Liver (tissue), 8 donors: ENCODE measurements at regions not wholly inside any gene's neighbourhood (a gene's known extent, or its start where the extent isn't known, plus 50 kb on each side); places are given as distances from the start of the nearest gene placed in this dataset.

Experiments used
- DNase-seq: peaks from one replicate; pipeline ENCODE4 v3.0.0-alpha.2; 2017; ENCODE audit warnings: low spot score
- H3K27ac ChIP-seq, 2 donors: one replicate each; pipeline ENCODE4 v1.7.0; 2013; ENCODE audit warnings: inconsistent platforms in 2 of 2, low read length in 2 of 2, control low read depth in 1 of 2, low read depth in 1 of 2, mild to moderate bottlenecking in 1 of 2
- H3K27me3 ChIP-seq, 4 donors: one replicate each; pipeline versions ENCODE4 v1.6.1 to v1.7.0; 2013; ENCODE audit warnings: low read length in 3 of 4, inconsistent platforms in 1 of 4, mild to moderate bottlenecking in 1 of 4, moderate library complexity in 1 of 4; ENCODE audit not compliant: control insufficient read depth in 4 of 4, insufficient read depth in 4 of 4
- H3K36me3 ChIP-seq, 4 donors: one replicate each; pipeline versions ENCODE4 v1.6.1 to v1.7.0; 2013; ENCODE audit warnings: low read length in 3 of 4, mild to moderate bottlenecking in 3 of 4, low read depth in 1 of 4, moderate library complexity in 1 of 4; ENCODE audit not compliant: control insufficient read depth in 4 of 4, insufficient read depth in 3 of 4
- H3K4me1 ChIP-seq, 4 donors: one replicate each; pipeline versions ENCODE4 v1.6.1 to v1.7.0; 2013; ENCODE audit warnings: low read length in 3 of 4, mild to moderate bottlenecking in 3 of 4, moderate library complexity in 1 of 4; ENCODE audit not compliant: control insufficient read depth in 4 of 4, insufficient read depth in 4 of 4
- H3K4me3 ChIP-seq, 3 donors: one replicate each; pipeline versions ENCODE4 v1.6.1 to v1.7.0; 2013; ENCODE audit warnings: low read length in 3 of 3, control low read depth in 1 of 3, low read depth in 1 of 3, mild to moderate bottlenecking in 1 of 3
- H3K9ac ChIP-seq, 2 donors: one replicate each; pipeline ENCODE4 v1.7.0; 2013; ENCODE audit warnings: low read length in 2 of 2, mild to moderate bottlenecking in 2 of 2, moderate library complexity in 2 of 2, control low read depth in 1 of 2, low read depth in 1 of 2
- H3K9me3 ChIP-seq, 4 donors: one replicate each; pipeline versions ENCODE4 v1.6.1 to v1.7.0; 2013; ENCODE audit warnings: low read length in 3 of 4; ENCODE audit not compliant: control insufficient read depth in 4 of 4
- EGR1 ChIP-seq, 2 donors: IDR thresholded peaks; 2 replicates each; pipeline ENCODE4 v1.6.1; 2016 to 2018; ENCODE audit warnings: antibody characterized with exemption in 2 of 2, low read depth in 2 of 2
- FOXA2 ChIP-seq: IDR thresholded peaks from 2 replicates; pipeline ENCODE4 v1.6.1; 2016; ENCODE audit warnings: antibody characterized with exemption
- GABPA ChIP-seq, 2 donors: IDR thresholded peaks in 1 of 2; conservative IDR thresholded peaks in 1 of 2; 2 replicates each; pipeline ENCODE4 v1.6.1; 2016; ENCODE audit warnings: antibody characterized with exemption in 2 of 2, mild to moderate bottlenecking in 1 of 2, moderate library complexity in 1 of 2
- HNF4A ChIP-seq, 2 donors: conservative IDR thresholded peaks; 2 replicates each; pipeline ENCODE4 v1.6.1; 2016; ENCODE audit warnings: antibody characterized with exemption in 2 of 2, mild to moderate bottlenecking in 2 of 2
- HNF4G ChIP-seq: IDR thresholded peaks from 2 replicates; pipeline ENCODE4 v1.6.1; 2016; ENCODE audit warnings: antibody characterized with exemption
- JUND ChIP-seq, 2 donors: IDR thresholded peaks; 2 replicates each; pipeline ENCODE4 v1.6.1; 2016; ENCODE audit warnings: antibody characterized with exemption in 2 of 2
- NR2F2 ChIP-seq: IDR thresholded peaks from 2 replicates; pipeline ENCODE4 v1.6.1; 2016; ENCODE audit warnings: antibody characterized with exemption
- RAD21 ChIP-seq, 2 donors: IDR thresholded peaks; 2 replicates each; pipeline ENCODE4 v1.6.1; 2016; ENCODE audit warnings: antibody characterized with exemption in 2 of 2, mild to moderate bottlenecking in 2 of 2
- RXRA ChIP-seq, 2 donors: IDR thresholded peaks; 2 replicates each; pipeline ENCODE4 v1.6.1; 2017 to 2018; ENCODE audit warnings: antibody characterized with exemption in 2 of 2, mild to moderate bottlenecking in 1 of 2
- SP1 ChIP-seq: IDR thresholded peaks from 2 replicates; pipeline ENCODE4 v1.6.1; 2018; ENCODE audit warnings: antibody characterized with exemption, mild to moderate bottlenecking
- TAF1 ChIP-seq: conservative IDR thresholded peaks from 2 replicates; pipeline ENCODE4 v1.6.1; 2016; ENCODE audit warnings: antibody characterized with exemption, mild to moderate bottlenecking
- YY1 ChIP-seq: IDR thresholded peaks from 2 replicates; pipeline ENCODE4 v1.6.1; 2016; ENCODE audit warnings: antibody characterized with exemption, mild to moderate bottlenecking
- WGBS: extraction: QIAGEN DNeasy Blood & Tissue Kit; methylation state at CpG from one replicate; pipeline ENCODE4 v1.1.7; 2013; 5-methylcytosine and 5-hydroxymethylcytosine counted together
- TF ChIP-seq, protein P1 (sequence below): IDR thresholded peaks from 2 replicates; pipeline ENCODE4 v1.6.1; 2016; ENCODE audit warnings: antibody characterized with exemption
- TF ChIP-seq, protein P2 (sequence below): fragments of 150-350 bp; IDR thresholded peaks from 2 replicates; pipeline ENCODE4 v1.5.1; 2017; ENCODE audit warnings: improper control_type of control experiment, low read depth, low read length; ENCODE audit not compliant: missing input control
- TF ChIP-seq, protein P3 (sequence below): IDR thresholded peaks from 2 replicates; pipeline ENCODE4 v1.6.1; 2016; ENCODE audit warnings: antibody characterized with exemption
- TF ChIP-seq, protein P4 (sequence below): IDR thresholded peaks from 2 replicates; pipeline ENCODE4 v1.6.1; 2016; ENCODE audit warnings: antibody characterized with exemption, mild to moderate bottlenecking
- TF ChIP-seq, protein P5 (sequence below): IDR thresholded peaks from 2 replicates; pipeline ENCODE4 v1.6.1; 2016; ENCODE audit warnings: antibody characterized with exemption
- donor health status: healthy.
- donor health status: healthy.
- donor health status: healthy.
- donor health status: healthy.
- donor health status: healthy.

DNA sequence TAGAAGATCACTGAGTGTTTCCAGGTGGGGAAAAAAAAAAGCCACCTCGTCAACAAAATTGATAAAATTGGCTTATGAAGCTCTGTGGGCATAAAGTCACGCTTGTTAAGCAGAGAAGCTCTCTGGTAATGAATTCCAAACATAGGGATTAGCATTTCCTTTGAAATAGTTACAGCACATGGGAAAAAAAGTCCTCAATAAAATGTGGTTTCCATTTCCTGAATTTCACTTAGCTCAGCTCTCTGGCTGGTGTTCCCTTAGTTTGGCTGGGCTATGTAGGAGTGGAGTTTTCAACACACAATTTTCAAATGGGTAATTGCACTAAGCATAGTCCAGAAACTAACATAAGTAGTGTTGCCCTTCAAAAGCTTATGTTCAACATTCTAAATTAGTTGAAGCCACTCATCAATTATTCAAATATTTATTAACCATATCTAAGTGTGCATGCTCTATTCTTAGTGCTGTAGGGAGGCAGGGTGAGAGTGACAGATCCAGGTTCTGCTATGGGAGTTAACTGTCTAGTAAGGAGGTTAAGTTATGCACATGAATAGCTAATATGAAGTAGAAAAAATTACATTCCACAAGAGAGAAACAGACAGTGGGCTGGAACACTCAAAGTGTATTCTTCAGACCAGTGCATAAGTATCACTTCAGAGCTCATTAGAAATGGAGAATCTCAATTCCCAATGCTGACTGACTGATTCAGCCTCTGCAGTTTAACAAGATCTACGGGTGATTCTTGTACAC lies 445.7 kb downstream of the SMARCA1 start:
- no peak overlapping the region for H3K4me3 ChIP-seq
- H3K9ac ChIP-seq: no peak overlapping the region
- DNase-seq: no peak
- 53% methylated on average over 3 of the region's 3 CpGs for WGBS
- H3K27ac ChIP-seq: no peak overlapping the region
- TF ChIP-seq YY1: no peak
- no peak for TF ChIP-seq JUND (IDR thresholded peaks at IDR 0.05)
- TF ChIP-seq RXRA (IDR thresholded peaks at IDR 0.05): no peak
- TF ChIP-seq, protein P1, sequence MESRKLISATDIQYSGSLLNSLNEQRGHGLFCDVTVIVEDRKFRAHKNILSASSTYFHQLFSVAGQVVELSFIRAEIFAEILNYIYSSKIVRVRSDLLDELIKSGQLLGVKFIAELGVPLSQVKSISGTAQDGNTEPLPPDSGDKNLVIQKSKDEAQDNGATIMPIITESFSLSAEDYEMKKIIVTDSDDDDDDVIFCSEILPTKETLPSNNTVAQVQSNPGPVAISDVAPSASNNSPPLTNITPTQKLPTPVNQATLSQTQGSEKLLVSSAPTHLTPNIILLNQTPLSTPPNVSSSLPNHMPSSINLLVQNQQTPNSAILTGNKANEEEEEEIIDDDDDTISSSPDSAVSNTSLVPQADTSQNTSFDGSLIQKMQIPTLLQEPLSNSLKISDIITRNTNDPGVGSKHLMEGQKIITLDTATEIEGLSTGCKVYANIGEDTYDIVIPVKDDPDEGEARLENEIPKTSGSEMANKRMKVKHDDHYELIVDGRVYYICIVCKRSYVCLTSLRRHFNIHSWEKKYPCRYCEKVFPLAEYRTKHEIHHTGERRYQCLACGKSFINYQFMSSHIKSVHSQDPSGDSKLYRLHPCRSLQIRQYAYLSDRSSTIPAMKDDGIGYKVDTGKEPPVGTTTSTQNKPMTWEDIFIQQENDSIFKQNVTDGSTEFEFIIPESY: no peak
- no peak for TF ChIP-seq SP1
- no peak for TF ChIP-seq EGR1 (IDR thresholded peaks at IDR 0.05; ENCODE audit: low read depth in 2 of 2)
- no peaks in the 10 kb centered on the region for H3K4me1 ChIP-seq
- peaks cover 0 to 7% (median 2%) of the 10 kb centered on the region in 4 donors for H3K9me3 ChIP-seq
- peaks cover 0 to 2% (median 0%) of the 10 kb centered on the region in 4 donors for H3K27me3 ChIP-seq
- no peaks in the 10 kb centered on the region for H3K36me3 ChIP-seq

DNA sequence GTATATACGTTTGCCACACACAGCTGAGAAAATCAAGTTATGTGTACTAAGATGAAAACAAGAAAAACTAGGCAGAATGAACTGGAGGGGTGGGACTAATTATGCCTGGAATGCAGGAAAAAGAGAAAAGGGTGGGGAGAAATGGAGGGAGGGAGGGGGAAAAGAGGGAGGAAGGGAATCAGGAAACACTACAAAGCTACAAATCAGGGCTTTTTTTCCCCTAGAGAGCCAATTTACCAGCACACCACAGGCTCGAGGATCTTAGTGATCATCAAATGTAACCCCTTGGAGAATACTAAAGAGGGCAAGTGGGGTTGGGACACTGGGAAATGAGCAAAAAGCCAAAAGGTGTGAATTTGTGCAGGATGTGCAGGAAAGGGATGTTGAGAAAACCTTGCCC lies 451.9 kb downstream of the SMARCA1 start:
- 28% methylated on average over 2 of the region's 2 CpGs for WGBS

DNA sequence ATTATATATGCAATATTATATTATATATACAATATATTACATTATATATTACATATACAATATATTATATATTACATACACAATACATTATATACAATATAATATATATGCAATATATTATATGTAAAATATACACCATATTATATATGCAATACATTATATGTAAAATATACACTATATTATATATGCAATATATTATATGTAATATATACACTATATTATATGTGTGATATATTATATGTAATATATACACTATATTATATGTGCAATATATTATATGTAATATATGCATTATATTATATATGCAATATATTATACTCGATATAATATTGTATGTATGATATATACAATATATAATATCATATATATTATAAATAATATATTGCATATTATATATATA lies 457.4 kb downstream of the SMARCA1 start:
- Histone ChIP-seq H3K36me3 (no peaks in the 10 kb centered on the region), H3K4me3 (no peak overlapping the region), H3K9ac (no peak overlapping the region), H3K27ac (no peak overlapping the region), H3K4me1 (no peaks in the 10 kb centered on the region), H3K9me3 (no peaks in the 10 kb centered on the region), H3K27me3 (no peaks in the 10 kb centered on the region)
- 98% methylated on average over 1 of the region's 1 CpG for WGBS
- no peak for DNase-seq
- TF ChIP-seq, protein P1: no peak
- TF ChIP-seq TAF1: no peak
- no peak for TF ChIP-seq NR2F2
- no peak for TF ChIP-seq RAD21 (IDR thresholded peaks at IDR 0.05)
- TF ChIP-seq HNF4A (conservative IDR thresholded peaks at IDR 0.05): no peak
- TF ChIP-seq JUND (IDR thresholded peaks at IDR 0.05): no peak
- TF ChIP-seq, protein P2, sequence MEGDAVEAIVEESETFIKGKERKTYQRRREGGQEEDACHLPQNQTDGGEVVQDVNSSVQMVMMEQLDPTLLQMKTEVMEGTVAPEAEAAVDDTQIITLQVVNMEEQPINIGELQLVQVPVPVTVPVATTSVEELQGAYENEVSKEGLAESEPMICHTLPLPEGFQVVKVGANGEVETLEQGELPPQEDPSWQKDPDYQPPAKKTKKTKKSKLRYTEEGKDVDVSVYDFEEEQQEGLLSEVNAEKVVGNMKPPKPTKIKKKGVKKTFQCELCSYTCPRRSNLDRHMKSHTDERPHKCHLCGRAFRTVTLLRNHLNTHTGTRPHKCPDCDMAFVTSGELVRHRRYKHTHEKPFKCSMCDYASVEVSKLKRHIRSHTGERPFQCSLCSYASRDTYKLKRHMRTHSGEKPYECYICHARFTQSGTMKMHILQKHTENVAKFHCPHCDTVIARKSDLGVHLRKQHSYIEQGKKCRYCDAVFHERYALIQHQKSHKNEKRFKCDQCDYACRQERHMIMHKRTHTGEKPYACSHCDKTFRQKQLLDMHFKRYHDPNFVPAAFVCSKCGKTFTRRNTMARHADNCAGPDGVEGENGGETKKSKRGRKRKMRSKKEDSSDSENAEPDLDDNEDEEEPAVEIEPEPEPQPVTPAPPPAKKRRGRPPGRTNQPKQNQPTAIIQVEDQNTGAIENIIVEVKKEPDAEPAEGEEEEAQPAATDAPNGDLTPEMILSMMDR: no peak
- no peak for TF ChIP-seq HNF4G
- TF ChIP-seq SP1: no peak
- TF ChIP-seq, protein P3, sequence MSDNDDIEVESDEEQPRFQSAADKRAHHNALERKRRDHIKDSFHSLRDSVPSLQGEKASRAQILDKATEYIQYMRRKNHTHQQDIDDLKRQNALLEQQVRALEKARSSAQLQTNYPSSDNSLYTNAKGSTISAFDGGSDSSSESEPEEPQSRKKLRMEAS: no peak
- no peak for TF ChIP-seq GABPA (IDR thresholded peaks at IDR 0.05 in 1 of 2, conservative IDR thresholded peaks at IDR 0.05 in 1 of 2)
- TF ChIP-seq YY1: no peak
- TF ChIP-seq EGR1 (IDR thresholded peaks at IDR 0.05; ENCODE audit: low read depth in 2 of 2): no peak
- TF ChIP-seq, protein P4, sequence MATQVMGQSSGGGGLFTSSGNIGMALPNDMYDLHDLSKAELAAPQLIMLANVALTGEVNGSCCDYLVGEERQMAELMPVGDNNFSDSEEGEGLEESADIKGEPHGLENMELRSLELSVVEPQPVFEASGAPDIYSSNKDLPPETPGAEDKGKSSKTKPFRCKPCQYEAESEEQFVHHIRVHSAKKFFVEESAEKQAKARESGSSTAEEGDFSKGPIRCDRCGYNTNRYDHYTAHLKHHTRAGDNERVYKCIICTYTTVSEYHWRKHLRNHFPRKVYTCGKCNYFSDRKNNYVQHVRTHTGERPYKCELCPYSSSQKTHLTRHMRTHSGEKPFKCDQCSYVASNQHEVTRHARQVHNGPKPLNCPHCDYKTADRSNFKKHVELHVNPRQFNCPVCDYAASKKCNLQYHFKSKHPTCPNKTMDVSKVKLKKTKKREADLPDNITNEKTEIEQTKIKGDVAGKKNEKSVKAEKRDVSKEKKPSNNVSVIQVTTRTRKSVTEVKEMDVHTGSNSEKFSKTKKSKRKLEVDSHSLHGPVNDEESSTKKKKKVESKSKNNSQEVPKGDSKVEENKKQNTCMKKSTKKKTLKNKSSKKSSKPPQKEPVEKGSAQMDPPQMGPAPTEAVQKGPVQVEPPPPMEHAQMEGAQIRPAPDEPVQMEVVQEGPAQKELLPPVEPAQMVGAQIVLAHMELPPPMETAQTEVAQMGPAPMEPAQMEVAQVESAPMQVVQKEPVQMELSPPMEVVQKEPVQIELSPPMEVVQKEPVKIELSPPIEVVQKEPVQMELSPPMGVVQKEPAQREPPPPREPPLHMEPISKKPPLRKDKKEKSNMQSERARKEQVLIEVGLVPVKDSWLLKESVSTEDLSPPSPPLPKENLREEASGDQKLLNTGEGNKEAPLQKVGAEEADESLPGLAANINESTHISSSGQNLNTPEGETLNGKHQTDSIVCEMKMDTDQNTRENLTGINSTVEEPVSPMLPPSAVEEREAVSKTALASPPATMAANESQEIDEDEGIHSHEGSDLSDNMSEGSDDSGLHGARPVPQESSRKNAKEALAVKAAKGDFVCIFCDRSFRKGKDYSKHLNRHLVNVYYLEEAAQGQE: no peak
- TF ChIP-seq, protein P5, sequence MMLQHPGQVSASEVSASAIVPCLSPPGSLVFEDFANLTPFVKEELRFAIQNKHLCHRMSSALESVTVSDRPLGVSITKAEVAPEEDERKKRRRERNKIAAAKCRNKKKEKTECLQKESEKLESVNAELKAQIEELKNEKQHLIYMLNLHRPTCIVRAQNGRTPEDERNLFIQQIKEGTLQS: no peak
- TF ChIP-seq FOXA2: no peak
- no peak for TF ChIP-seq RXRA (IDR thresholded peaks at IDR 0.05)

More for the DNA sequence above, 451.9 kb downstream of the SMARCA1 start:
- no peak overlapping the region for H3K4me3 ChIP-seq
- H3K9ac ChIP-seq: no peak overlapping the region
- no peak for TF ChIP-seq HNF4G
- TF ChIP-seq JUND (IDR thresholded peaks at IDR 0.05): no peak
- TF ChIP-seq GABPA (IDR thresholded peaks at IDR 0.05 in 1 of 2, conservative IDR thresholded peaks at IDR 0.05 in 1 of 2): no peak
- H3K27ac ChIP-seq: no peak overlapping the region
- H3K4me1 ChIP-seq: no peaks in the 10 kb centered on the region
- H3K9me3 ChIP-seq: no peaks in the 10 kb centered on the region
- no peaks in the 10 kb centered on the region for H3K36me3 ChIP-seq
- peaks cover 0 to 2% (median 0%) of the 10 kb centered on the region in 4 donors for H3K27me3 ChIP-seq
- no peak for DNase-seq
